Thymus (tissue), 11 donors: ENCODE measurements at regions not wholly inside any gene's neighbourhood (a gene's known extent, or its start where the extent isn't known, plus 50 kb on each side); places are given as distances from the start of the nearest gene placed in this dataset.
"Not testable (repeated sequence)": the region's sequence is repeated elsewhere in the genome, so short reads cannot be mapped to it uniquely, and the experiment has no call there.

Experiments
- DNase-seq, 9 donors: peaks; one replicate each; pipeline ENCODE4 v3.0.0-alpha.2; 2013; ENCODE audit warnings: low spot score in 9 of 9, low read depth in 6 of 9, missing footprints in 1 of 9
- H3K27ac ChIP-seq, 2 donors: one replicate each; pipeline ENCODE4 v1.5.1; 2013; ENCODE audit warnings: control low read depth in 1 of 2, low read depth in 1 of 2, low read length in 1 of 2, mild to moderate bottlenecking in 1 of 2, moderate library complexity in 1 of 2
- H3K27me3 ChIP-seq, 2 donors: one replicate each; pipeline ENCODE4 v1.5.1; 2013; ENCODE audit warnings: low read length in 1 of 2; ENCODE audit not compliant: control insufficient read depth in 2 of 2, insufficient read depth in 1 of 2
- H3K36me3 ChIP-seq, 2 donors: one replicate each; pipeline ENCODE4 v1.5.1; 2013; ENCODE audit warnings: low read length in 1 of 2, mild to moderate bottlenecking in 1 of 2, moderate library complexity in 1 of 2; ENCODE audit not compliant: control insufficient read depth in 2 of 2, insufficient read depth in 2 of 2
- H3K4me1 ChIP-seq, 2 donors: one replicate each; pipeline ENCODE4 v1.5.1; 2013; ENCODE audit warnings: low read length in 2 of 2; ENCODE audit not compliant: control insufficient read depth in 2 of 2, insufficient read depth in 2 of 2
- H3K4me3 ChIP-seq, 2 donors: one replicate each; pipeline ENCODE4 v1.5.1; 2013; ENCODE audit warnings: low read length in 2 of 2, control low read depth in 1 of 2, mild to moderate bottlenecking in 1 of 2
- H3K9me3 ChIP-seq, 2 donors: one replicate each; pipeline ENCODE4 v1.5.1; 2013; ENCODE audit warnings: low read length in 1 of 2, mild to moderate bottlenecking in 1 of 2; ENCODE audit not compliant: control insufficient read depth in 2 of 2, insufficient read depth in 1 of 2
- WGBS: extraction: QIAGEN DNeasy Blood & Tissue Kit; methylation state at CpG from one replicate; pipeline ENCODE4 v1.1.7; 2013; 5-methylcytosine and 5-hydroxymethylcytosine counted together
- donor health status: healthy.

DNA sequence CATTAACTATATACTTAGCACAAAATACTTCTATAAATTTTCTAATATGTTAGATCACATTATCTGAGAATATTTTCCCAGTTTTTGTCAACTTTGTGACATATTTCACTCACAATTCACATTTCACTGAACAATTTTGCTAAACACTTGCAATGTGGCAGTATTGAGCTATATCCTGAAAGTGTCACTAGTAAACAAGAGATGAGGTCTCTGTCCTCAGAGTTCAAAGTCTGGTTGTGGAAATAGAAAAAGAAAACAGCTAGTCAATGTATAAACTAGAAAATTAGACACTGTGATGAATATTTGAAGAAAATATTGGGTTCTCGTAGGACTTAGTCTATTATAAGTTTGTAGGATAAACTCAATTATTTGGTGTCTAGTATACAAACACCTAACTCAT is 87.4 kb upstream of the CHORDC1 start:
- Histone ChIP-seq H3K4me3 (no peak overlapping the region), H3K36me3 (no peaks in the 10 kb centered on the region)

DNA sequence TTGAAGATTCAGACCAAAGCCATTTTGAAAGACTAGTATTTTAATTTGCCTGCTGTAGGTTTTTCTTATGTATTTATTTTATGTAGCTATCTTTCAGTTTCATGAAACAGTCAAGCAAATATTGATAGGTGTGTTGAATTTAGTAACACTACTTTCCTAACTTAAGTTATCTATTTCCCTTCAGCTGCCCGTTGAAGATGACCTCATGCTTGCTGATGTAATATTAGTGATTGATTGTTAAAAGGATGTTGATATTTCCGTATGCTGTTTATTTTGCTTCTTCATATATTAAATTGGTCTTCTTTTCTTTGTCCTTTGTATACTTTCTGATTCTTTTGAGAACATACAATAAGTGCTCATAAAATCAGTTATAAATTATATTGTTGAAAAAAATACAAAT is 86.8 kb upstream of the CHORDC1 start:
- no peaks in the 10 kb centered on the region for H3K9me3 ChIP-seq
- no peak overlapping the region for H3K27ac ChIP-seq
- 82% methylated on average over 2 of the region's 2 CpGs for WGBS
- DNase-seq, result no peak
- no peaks in the 10 kb centered on the region for H3K27me3 ChIP-seq
- H3K4me1 ChIP-seq, result no peaks in the 10 kb centered on the region
- no peaks in the 10 kb centered on the region for H3K36me3 ChIP-seq
- no peak overlapping the region for H3K4me3 ChIP-seq

More for the DNA sequence above, 87.4 kb upstream of the CHORDC1 start:
- Histone ChIP-seq H3K27ac (no peak overlapping the region), H3K9me3 (no peaks in the 10 kb centered on the region), H3K4me1 (no peaks in the 10 kb centered on the region), H3K27me3 (no peaks in the 10 kb centered on the region)
- no peak for DNase-seq
- 99% methylated on average over 1 of the region's 1 CpG for WGBS

DNA sequence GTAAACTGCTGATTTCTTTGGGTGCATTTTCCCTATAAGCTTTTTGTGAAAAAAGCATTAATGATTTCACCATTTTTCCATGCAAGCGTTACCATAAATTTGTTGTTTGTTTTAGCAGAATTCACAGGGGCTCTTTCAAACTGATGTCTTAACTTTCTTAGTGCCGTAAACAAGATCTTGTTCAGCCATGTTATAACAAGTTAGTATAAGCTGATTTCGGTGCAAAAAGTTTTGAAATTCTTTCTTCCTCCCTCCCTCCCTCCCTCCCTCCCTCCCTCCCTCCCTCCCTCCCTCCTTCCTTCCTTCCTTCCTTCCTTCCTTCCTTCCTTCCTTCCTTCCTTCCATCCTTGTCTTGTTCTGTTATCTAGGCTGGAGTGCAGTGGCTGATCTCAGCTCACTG is 71.7 kb upstream of the CHORDC1 start:
- Histone ChIP-seq H3K9me3 (no peaks in the 10 kb centered on the region), H3K4me1 (no peaks in the 10 kb centered on the region), H3K27me3 (no peaks in the 10 kb centered on the region), H3K4me3 (no peak overlapping the region), H3K27ac (no peak overlapping the region), H3K36me3 (no peaks in the 10 kb centered on the region)
- no peak for DNase-seq
- 93% methylated on average over 3 of the region's 3 CpGs for WGBS

DNA sequence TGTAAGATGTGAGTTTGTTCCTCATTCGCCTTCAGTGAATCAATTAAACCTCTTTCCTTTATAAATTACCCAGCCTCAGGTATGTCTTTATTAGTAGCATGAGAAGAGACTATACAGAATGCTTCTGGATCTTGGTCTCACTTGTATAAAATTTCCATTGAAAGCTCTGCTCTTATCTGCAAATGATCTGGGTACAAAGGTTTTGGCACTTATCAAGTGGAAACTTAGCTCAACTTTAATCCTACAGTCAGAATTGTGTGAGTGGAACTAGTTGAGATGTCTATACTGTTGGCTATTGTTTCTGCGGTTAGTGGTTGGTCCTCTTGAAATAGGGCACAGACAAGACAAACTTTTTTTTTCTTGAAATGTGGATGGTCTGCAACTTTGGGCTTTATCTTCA is 71.2 kb upstream of the CHORDC1 start:
- no peaks in the 10 kb centered on the region for H3K9me3 ChIP-seq
- no peak overlapping the region for H3K4me3 ChIP-seq
- DNase-seq, result no peak
- no peaks in the 10 kb centered on the region for H3K27me3 ChIP-seq
- no peaks in the 10 kb centered on the region for H3K36me3 ChIP-seq
- H3K27ac ChIP-seq, result no peak overlapping the region
- no peaks in the 10 kb centered on the region for H3K4me1 ChIP-seq
- WGBS, result 96% methylated on average over 2 of the region's 2 CpGs

DNA sequence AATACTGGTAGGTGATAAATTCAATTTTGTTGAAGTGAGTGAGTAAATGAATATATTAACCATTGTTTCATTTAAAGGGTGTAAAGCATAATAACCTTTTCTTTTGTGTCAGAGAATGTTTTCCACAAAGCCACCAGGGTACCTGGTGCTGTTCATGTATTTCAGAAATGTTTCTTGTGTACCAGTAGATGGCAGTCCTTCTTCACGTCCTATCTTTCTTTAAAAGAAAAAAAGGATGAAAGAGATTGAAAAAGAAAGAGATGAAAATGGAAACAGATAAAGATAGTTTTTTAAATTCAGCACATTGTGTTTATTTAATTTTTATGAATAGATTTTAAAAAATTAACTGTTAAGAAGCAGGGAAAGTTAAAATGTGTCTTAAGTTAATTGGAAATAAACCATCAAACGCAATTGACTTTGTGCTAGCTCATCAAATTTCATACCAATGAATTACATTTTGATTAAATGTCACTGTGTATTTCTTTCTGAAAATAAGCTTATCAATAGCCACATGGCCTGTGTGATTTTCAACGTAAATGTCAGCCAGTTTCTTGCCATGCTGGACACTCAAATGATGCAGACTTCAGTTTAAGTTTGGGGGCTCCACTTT is 65.5 kb upstream of the CHORDC1 start:
- Histone ChIP-seq H3K36me3 (no peaks in the 10 kb centered on the region), H3K4me3 (no peak overlapping the region), H3K27ac (no peak overlapping the region), H3K27me3 (no peaks in the 10 kb centered on the region), H3K4me1 (no peaks in the 10 kb centered on the region), H3K9me3 (no peaks in the 10 kb centered on the region)
- WGBS, result 71% methylated on average over 3 of the region's 3 CpGs
- peak in 1 of 9 donors; percentile 1 for DNase-seq

DNA sequence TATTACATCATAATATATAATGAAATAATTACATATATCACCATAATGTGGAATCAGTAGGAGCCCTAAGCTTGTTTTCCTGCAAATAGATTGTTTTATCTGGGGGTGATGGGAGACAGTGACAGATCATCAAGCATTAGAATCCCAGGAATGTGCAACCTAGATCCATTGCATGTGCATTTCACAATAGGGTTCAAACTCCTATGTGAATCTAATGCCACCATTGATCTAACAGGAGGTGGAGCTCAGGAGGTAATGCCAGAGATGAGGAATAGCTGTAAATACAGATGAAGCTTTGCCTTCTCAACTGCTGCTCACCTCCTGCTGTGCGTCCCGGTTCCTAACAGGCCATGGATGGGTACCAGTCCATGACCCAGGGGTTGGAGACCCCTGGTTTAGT is 63.8 kb upstream of the CHORDC1 start:
- no peaks in the 10 kb centered on the region for H3K4me1 ChIP-seq
- no peak for DNase-seq
- no peaks in the 10 kb centered on the region for H3K36me3 ChIP-seq
- no peak overlapping the region for H3K27ac ChIP-seq
- WGBS, result 96% methylated on average over 2 of the region's 2 CpGs
- H3K4me3 ChIP-seq, result no peak overlapping the region
- no peaks in the 10 kb centered on the region for H3K9me3 ChIP-seq
- H3K27me3 ChIP-seq, result no peaks in the 10 kb centered on the region

DNA sequence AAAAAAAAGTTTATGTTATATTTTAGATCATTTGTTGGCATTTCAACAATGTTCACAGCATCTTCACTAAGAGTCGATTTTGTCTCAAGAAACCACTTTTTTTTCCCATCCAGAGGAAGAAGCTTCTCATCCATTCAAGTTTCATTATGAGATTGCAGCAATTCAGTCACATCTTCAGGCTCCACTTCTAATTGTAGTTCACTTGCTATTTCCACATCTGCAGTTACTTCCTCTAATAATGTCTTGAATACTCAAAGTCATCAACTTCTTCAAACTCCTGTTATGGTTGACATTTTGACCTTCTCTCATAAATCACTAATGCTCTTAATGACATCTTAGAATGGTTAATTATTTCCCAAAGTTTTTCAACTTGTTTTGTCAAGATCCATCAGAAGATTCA is 61.3 kb upstream of the CHORDC1 start:
- Histone ChIP-seq H3K27ac (no peak overlapping the region), H3K36me3 (no peaks in the 10 kb centered on the region), H3K27me3 (no peaks in the 10 kb centered on the region), H3K4me3 (no peak overlapping the region), H3K9me3 (no peaks in the 10 kb centered on the region), H3K4me1 (no peaks in the 10 kb centered on the region)
- no peak for DNase-seq
- 88% methylated on average over 1 of the region's 1 CpG for WGBS

DNA sequence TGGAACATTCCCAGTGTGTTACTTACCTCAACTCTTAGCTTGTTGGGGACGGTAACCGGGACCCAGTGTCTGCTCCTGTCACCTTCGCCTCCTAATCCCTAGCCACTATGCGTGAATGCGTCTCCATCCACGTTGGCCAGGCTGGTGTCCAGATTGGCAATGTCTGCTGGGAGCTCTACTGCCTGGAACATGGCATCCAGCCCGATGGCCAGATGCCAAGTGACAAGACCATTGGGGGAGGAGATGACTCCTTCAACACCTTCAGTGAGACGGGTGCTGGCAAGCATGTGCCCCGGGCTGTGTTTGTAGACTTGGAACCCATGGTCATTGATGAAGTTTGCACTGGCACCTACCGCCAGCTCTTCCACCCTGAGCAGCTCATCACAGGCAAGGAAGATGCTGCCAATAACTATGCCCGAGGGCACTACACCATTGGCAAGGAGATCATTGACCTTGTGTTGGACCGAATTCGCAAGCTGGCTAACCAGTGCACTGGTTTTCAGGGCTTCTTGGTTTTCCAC is 59.8 kb upstream of the CHORDC1 start:
- DNase-seq, H3K4me3 ChIP-seq, H3K36me3 ChIP-seq, H3K27me3 ChIP-seq, H3K27ac ChIP-seq, H3K4me1 ChIP-seq, H3K9me3 ChIP-seq: not testable (repeated sequence)
- 97% methylated on average over 13 of the region's 13 CpGs for WGBS

DNA sequence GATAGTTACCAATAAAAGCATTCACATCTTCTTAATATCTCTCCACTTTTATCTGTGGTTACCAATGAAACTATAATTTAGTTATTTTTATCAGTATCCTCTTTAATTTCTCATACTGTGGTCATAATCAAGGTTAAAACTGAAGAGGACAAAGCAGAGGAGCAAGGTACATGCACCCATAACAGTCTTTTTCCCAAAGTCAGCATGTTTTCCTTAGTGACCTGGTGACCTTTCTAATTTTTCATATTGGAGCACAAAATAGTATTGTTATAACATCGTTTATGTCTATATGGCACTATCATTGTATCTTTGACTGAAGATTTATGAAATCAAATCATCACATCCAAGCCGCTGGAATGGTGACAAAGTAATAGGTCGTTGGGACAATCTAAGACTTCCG is 51.5 kb upstream of the CHORDC1 start:
- no peak for DNase-seq
- no peaks in the 10 kb centered on the region for H3K36me3 ChIP-seq
- no peak overlapping the region for H3K27ac ChIP-seq
- no peak overlapping the region for H3K4me3 ChIP-seq
- H3K9me3 ChIP-seq, result peaks cover 0 to 2% of the 10 kb centered on the region in 2 donors
- no peaks in the 10 kb centered on the region for H3K4me1 ChIP-seq
- 93% methylated on average over 4 of the region's 4 CpGs for WGBS
- no peaks in the 10 kb centered on the region for H3K27me3 ChIP-seq
